K562 (cell line): ENCODE measurements at regions not wholly inside any gene's neighbourhood (a gene's known extent, or its start where the extent isn't known, plus 50 kb on each side); places are given as distances from the start of the nearest gene placed in this dataset.
A peak's percentile ranks its signal among the peaks of the same experiment; 100 is the strongest.

Experiments
- ADNP ChIP-seq: fragments of 200-800 bp; sonication (Bioruptor generic); IDR thresholded peaks from 2 replicates; pipeline ENCODE4 v1.6.1; 2016; ENCODE audit warnings: missing genetic modification characterization, missing compliant biosample characterization
- ATF7 ChIP-seq: fragments of 450-650 bp; IDR thresholded peaks from 2 replicates; pipeline ENCODE4 v1.7.1; 2014; ENCODE audit warnings: mild to moderate bottlenecking, moderate library complexity
- CREM ChIP-seq: IDR thresholded peaks from 2 replicates; pipeline ENCODE4 v1.6.1; 2014; ENCODE audit warnings: antibody characterized with exemption, low read depth
- HDAC1 ChIP-seq, 2 experiments: fragments of 450-650 bp; IDR thresholded peaks; 2 replicates each; pipeline ENCODE4 v1.6.1; 2016 to 2017; ENCODE audit warnings: inconsistent platforms in 1 of 2, mild to moderate bottlenecking in 1 of 2, moderate library complexity in 1 of 2
- KDM4B ChIP-seq, 2 experiments: fragments of 450-650 bp in 1 of 2; sonication (generic) in 1 of 2; IDR thresholded peaks; 2 replicates each; pipeline ENCODE4 v1.6.1; 2016 to 2017; ENCODE audit warnings: borderline replicate concordance in 2 of 2, antibody characterized with exemption in 1 of 2, low read depth in 1 of 2, mild to moderate bottlenecking in 1 of 2
- MEF2A ChIP-seq: IDR thresholded peaks from 2 replicates; pipeline ENCODE4 v1.6.1; 2011; ENCODE audit warnings: low read depth, mild to moderate bottlenecking, low read length, moderate library complexity; ENCODE audit not compliant: control insufficient read depth
- PHB2 ChIP-seq: fragments of 450-650 bp; IDR thresholded peaks from 2 replicates; pipeline ENCODE4 v1.6.1; 2017; ENCODE audit warnings: low read depth
- REST ChIP-seq, 2 experiments: fragments of 450-650 bp; formaldehyde crosslinking in 1 of 2; IDR thresholded peaks; 2 replicates each; pipeline versions ENCODE4 v1.4.0 to v1.6.1; 2014 to 2020; ENCODE audit warnings: mild to moderate bottlenecking in 2 of 2, borderline replicate concordance in 1 of 2, low read depth in 1 of 2
- RHOXF2B ChIP-seq: fragments of 250-450 bp; sonication (Bioruptor Pico); conservative IDR thresholded peaks from 2 replicates; pipeline ENCODE4 v1.5.1; 2021
- SMAD1 ChIP-seq: fragments of 150-350 bp; IDR thresholded peaks from 2 replicates; pipeline ENCODE4 v1.6.1; 2014; ENCODE audit warnings: low read length, low read depth; ENCODE audit not compliant: partially characterized antibody
- SREBF2 ChIP-seq: sonication (generic); formaldehyde crosslinking; IDR thresholded peaks from 2 replicates; pipeline ENCODE4 v1.4.0; 2020; ENCODE audit warnings: mild to moderate bottlenecking, missing genetic modification reagents
- SRF ChIP-seq, 2 experiments: fragments of 250-450, 450-650 bp in 1 of 2; sonication (Bioruptor Pico) in 1 of 2; sonication (generic) in 1 of 2; formaldehyde crosslinking; IDR thresholded peaks; 2 replicates each; pipeline versions ENCODE4 v1.5.0 to v1.5.1; 2020 to 2022; ENCODE audit warnings: mild to moderate bottlenecking in 1 of 2, missing genetic modification reagents in 1 of 2
- TAF15 ChIP-seq: fragments of 200-400 bp; formaldehyde crosslinking; IDR thresholded peaks from 2 replicates; pipeline ENCODE4 v1.6.1; 2017; ENCODE audit warnings: mild to moderate bottlenecking, low read depth, low read length, moderate library complexity
- YBX1 ChIP-seq: fragments of 450-650 bp; IDR thresholded peaks from 2 replicates; pipeline ENCODE4 v1.7.1; 2016; ENCODE audit warnings: mild to moderate bottlenecking
- ZNF146 ChIP-seq: IDR thresholded peaks from one replicate; pipeline ENCODE4 v1.6.1; 2018; ENCODE audit warnings: missing compliant biosample characterization; ENCODE audit not compliant: unreplicated experiment
- ZNF584 ChIP-seq: fragments of 200-800 bp; sonication (Bioruptor generic); IDR thresholded peaks from 2 replicates; pipeline ENCODE4 v1.6.1; 2016; ENCODE audit warnings: low read depth, mild to moderate bottlenecking, missing genetic modification characterization, missing compliant biosample characterization
- TF ChIP-seq, protein P1 (sequence below): fragments of 450-650 bp; formaldehyde crosslinking; IDR thresholded peaks from 2 replicates; pipeline ENCODE4 v1.4.0; 2020; ENCODE audit warnings: mild to moderate bottlenecking
- TF ChIP-seq, protein P2 (sequence below): sonication (generic); formaldehyde crosslinking; IDR thresholded peaks from 2 replicates; pipeline ENCODE4 v1.8.1; 2023; ENCODE audit warnings: mild to moderate bottlenecking, missing genetic modification reagents, moderate library complexity

DNA sequence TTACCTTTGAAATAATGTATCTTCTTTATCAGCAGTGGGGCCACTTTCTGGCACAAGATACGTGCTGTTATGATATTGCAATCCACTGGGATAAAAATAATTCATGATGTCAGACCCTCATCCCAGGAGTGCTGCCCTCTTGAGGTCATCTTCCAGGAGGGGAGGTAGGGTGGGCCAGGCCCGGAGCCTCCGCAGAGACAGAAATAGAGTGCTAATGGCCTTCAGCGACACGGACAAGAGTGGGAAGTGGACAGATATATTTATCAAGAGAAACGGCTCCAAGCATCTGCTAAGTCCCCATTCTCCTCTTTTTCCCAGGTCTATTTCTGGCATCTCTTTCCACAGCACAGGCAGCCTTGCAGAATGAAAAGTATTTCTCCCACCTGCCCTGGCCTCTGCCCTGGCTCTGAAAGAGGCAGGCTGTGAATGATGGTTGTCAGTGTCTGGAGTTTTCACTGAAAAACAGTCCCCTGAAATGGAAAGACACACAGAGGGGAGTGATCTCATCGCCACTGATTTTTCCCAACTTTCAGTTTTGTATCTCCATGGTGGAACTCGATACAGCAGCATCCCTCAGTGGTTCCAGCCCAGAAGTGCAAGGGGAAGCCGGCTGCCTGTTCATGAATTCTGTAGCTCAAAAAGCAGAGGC lies 251.7 kb upstream of the MYO3A start (continued):
- TF ChIP-seq, protein P1, sequence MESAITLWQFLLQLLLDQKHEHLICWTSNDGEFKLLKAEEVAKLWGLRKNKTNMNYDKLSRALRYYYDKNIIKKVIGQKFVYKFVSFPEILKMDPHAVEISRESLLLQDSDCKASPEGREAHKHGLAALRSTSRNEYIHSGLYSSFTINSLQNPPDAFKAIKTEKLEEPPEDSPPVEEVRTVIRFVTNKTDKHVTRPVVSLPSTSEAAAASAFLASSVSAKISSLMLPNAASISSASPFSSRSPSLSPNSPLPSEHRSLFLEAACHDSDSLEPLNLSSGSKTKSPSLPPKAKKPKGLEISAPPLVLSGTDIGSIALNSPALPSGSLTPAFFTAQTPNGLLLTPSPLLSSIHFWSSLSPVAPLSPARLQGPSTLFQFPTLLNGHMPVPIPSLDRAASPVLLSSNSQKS (CRISPR knock-in tag) = no peak
- TF ChIP-seq KDM4B (IDR thresholded peaks at IDR 0.05; ENCODE audit: borderline replicate concordance in 2 of 2, low read depth in 1 of 2) (no peak), SRF (CRISPR knock-in tag; IDR thresholded peaks at IDR 0.05) (no peak), CREM (no peak), ADNP (tag) (no peak), REST (IDR thresholded peaks at IDR 0.05; ENCODE audit: borderline replicate concordance) (peak; percentile 10; the same call in 1 of the 2 replicates), REST (CRISPR knock-in tag; IDR thresholded peaks at IDR 0.05; ENCODE audit: low read depth) (no peak), ATF7 (peak; percentile 38; the same call in 1 of the 2 replicates), HDAC1 (IDR thresholded peaks at IDR 0.05) (no peak), TAF15 (no peak), YBX1 (no peak), ZNF584 (CRISPR knock-in tag) (no peak), MEF2A (peak; percentile 90), RHOXF2B (CRISPR knock-in tag) (no peak), SREBF2 (CRISPR knock-in tag) (no peak), PHB2 (no peak), ZNF146 (CRISPR knock-in tag) (no peak), SMAD1 (no peak)
- TF ChIP-seq, protein P2, sequence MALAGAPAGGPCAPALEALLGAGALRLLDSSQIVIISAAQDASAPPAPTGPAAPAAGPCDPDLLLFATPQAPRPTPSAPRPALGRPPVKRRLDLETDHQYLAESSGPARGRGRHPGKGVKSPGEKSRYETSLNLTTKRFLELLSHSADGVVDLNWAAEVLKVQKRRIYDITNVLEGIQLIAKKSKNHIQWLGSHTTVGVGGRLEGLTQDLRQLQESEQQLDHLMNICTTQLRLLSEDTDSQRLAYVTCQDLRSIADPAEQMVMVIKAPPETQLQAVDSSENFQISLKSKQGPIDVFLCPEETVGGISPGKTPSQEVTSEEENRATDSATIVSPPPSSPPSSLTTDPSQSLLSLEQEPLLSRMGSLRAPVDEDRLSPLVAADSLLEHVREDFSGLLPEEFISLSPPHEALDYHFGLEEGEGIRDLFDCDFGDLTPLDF = no peak
